ENCODE measurements at regions not wholly inside any gene's neighbourhood (a gene's known extent, or its start where the extent isn't known, plus 50 kb on each side); places are given as distances from the start of the nearest gene placed in this dataset.
"Not testable (repeated sequence)": the region's sequence is repeated elsewhere in the genome, so short reads cannot be mapped to it uniquely, and the experiment has no call there.

DNA sequence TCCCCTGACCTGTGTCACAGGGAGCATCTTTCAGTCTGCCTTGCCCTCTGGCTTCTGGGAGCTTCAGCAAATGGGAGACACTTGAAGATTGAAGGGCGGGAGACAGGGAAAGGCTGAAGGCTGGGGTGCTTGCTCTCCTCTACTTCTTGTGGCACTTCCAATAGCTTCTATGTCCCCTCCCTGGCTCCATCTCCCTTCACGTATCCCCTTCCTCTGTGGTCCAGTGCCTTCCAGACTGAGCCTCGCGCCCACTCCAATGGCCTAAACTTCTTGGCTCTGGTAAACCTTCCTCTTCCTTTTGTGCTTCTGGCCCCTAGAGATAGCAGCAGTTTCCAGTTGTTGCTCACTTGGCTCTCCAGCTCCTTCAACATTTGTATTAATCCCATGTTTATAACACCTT lies 69.8 kb upstream of the TOPAZ1 start:
- H3K9me3 ChIP-seq (ENCODE audit: low read length) = no peaks in the 10 kb centered on the region
- no peak for TF ChIP-seq EZH2 (IDR thresholded peaks at IDR 0.05; ENCODE audit: borderline replicate concordance, low read length)
- TF ChIP-seq, protein P1, sequence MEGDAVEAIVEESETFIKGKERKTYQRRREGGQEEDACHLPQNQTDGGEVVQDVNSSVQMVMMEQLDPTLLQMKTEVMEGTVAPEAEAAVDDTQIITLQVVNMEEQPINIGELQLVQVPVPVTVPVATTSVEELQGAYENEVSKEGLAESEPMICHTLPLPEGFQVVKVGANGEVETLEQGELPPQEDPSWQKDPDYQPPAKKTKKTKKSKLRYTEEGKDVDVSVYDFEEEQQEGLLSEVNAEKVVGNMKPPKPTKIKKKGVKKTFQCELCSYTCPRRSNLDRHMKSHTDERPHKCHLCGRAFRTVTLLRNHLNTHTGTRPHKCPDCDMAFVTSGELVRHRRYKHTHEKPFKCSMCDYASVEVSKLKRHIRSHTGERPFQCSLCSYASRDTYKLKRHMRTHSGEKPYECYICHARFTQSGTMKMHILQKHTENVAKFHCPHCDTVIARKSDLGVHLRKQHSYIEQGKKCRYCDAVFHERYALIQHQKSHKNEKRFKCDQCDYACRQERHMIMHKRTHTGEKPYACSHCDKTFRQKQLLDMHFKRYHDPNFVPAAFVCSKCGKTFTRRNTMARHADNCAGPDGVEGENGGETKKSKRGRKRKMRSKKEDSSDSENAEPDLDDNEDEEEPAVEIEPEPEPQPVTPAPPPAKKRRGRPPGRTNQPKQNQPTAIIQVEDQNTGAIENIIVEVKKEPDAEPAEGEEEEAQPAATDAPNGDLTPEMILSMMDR (IDR thresholded peaks at IDR 0.05; ENCODE audit: low read length) = no peak
- H3K4me1 ChIP-seq (ENCODE audit: insufficient read depth, low read length, severe bottlenecking) = no peaks in the 10 kb centered on the region

DNA sequence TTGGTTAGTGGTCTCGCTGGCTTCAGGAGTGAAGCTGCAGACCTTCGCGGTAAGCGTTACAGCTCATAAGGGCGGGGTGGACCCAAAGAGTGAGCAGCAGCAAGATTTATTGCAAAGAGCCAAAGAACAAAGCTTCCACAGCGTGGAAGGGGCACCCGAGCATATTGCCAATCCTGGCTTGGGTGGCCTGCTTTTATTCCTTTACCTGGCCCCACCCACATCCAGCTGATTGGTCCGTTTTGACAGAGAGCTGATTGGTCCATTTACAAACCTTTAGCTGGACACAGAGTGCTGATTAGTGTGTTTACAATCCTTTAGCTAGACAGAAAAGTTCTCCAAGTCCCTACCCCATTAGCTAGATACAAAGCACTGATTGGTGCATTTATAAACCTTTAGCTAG lies 69.0 kb upstream of the TOPAZ1 start:
- H3K9me3 ChIP-seq (ENCODE audit: low read length); H2AFZ ChIP-seq (ENCODE audit: low read length); H3K4me2 ChIP-seq (ENCODE audit: low read length); H3F3A ChIP-seq (ENCODE audit: insufficient read depth, low read length); H3K4me1 ChIP-seq (ENCODE audit: insufficient read depth, low read length, severe bottlenecking); H3K9me2 ChIP-seq (ENCODE audit: low read depth, low read length); H3K9ac ChIP-seq (ENCODE audit: low read length); H3K27ac ChIP-seq (ENCODE audit: low read depth, low read length, poor library complexity, severe bottlenecking); H3K4me3 ChIP-seq (ENCODE audit: low read depth, low read length, poor library complexity, severe bottlenecking); H3K36me3 ChIP-seq (ENCODE audit: insufficient read depth, low read length); H3K79me2 ChIP-seq (ENCODE audit: insufficient read depth, low read length); H4K20me1 ChIP-seq (ENCODE audit: insufficient read depth, low read length); H3K27me3 ChIP-seq (ENCODE audit: insufficient read depth, low read length): not testable (repeated sequence)

More for the DNA sequence above, 69.8 kb upstream of the TOPAZ1 start:
- Histone ChIP-seq H2AFZ (ENCODE audit: low read length) (no peak overlapping the region), H3K36me3 (ENCODE audit: insufficient read depth, low read length) (no peaks in the 10 kb centered on the region), H3K4me3 (ENCODE audit: low read depth, low read length, poor library complexity, severe bottlenecking) (no peak overlapping the region), H3K9me2 (ENCODE audit: low read depth, low read length) (no peaks in the 10 kb centered on the region), H3K27me3 (ENCODE audit: insufficient read depth, low read length) (0 out of 2 replicates have a peak, but pooled peaks cover 3% of the 10 kb centered on the region), H3F3A (ENCODE audit: insufficient read depth, low read length) (no peaks in the 10 kb centered on the region; the same call in 1 of the 2 replicates), H3K27ac (ENCODE audit: low read depth, low read length, poor library complexity, severe bottlenecking) (no peak overlapping the region), H3K4me2 (ENCODE audit: low read length) (no peak overlapping the region), H3K9ac (ENCODE audit: low read length) (no peak overlapping the region), H3K79me2 (ENCODE audit: insufficient read depth, low read length) (no peaks in the 10 kb centered on the region), H4K20me1 (ENCODE audit: insufficient read depth, low read length) (no peaks in the 10 kb centered on the region)

- no peaks in the 10 kb centered on the region for H3K4me1 ChIP-seq (ENCODE audit: insufficient read depth, low read length, severe bottlenecking)
- H3K9ac ChIP-seq (ENCODE audit: low read length) = no peak overlapping the region
- H3F3A ChIP-seq (ENCODE audit: insufficient read depth, low read length) = no peaks in the 10 kb centered on the region; the same call in 1 of the 2 replicates
- no peak overlapping the region for H2AFZ ChIP-seq (ENCODE audit: low read length)
- no peak overlapping the region for H3K4me2 ChIP-seq (ENCODE audit: low read length)
- no peaks in the 10 kb centered on the region for H3K9me2 ChIP-seq (ENCODE audit: low read depth, low read length)
- no peak for TF ChIP-seq EZH2 (IDR thresholded peaks at IDR 0.05; ENCODE audit: borderline replicate concordance, low read length)
- TF ChIP-seq, protein P1 (IDR thresholded peaks at IDR 0.05; ENCODE audit: low read length) = no peak
- no peaks in the 10 kb centered on the region for H4K20me1 ChIP-seq (ENCODE audit: insufficient read depth, low read length)
- no peaks in the 10 kb centered on the region for H3K9me3 ChIP-seq (ENCODE audit: low read length)
- 0 out of 2 replicates have a peak, but pooled peaks cover 3% of the 10 kb centered on the region for H3K27me3 ChIP-seq (ENCODE audit: insufficient read depth, low read length)
- no peaks in the 10 kb centered on the region for H3K79me2 ChIP-seq (ENCODE audit: insufficient read depth, low read length)
- H3K36me3 ChIP-seq (ENCODE audit: insufficient read depth, low read length) = no peaks in the 10 kb centered on the region
- H3K27ac ChIP-seq (ENCODE audit: low read depth, low read length, poor library complexity, severe bottlenecking) = no peak overlapping the region
- H3K4me3 ChIP-seq (ENCODE audit: low read depth, low read length, poor library complexity, severe bottlenecking) = no peak overlapping the region
These were observed 68.4 kb upstream of the TOPAZ1 start for GRCh38 chr3:44173263-44173662.

DNA sequence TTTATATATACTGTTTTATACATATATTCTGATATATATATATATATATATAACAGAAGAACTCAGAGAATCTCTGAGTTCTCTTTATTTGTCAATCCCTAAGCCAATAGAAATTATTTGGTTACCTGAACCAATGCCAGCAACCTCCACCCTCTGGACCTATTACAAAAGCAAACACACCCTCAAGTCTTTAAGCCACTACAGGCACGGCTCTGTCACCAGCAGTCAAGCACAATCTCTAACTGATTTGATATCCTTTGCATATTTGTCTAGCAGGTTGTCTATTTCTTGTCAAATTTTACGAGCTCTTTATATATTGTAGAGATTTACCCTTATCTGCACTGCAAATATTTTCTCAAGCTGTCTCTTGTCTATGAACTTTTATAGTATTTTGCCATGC lies 66.6 kb upstream of the TOPAZ1 start:
- H3K4me3 ChIP-seq (ENCODE audit: low read depth, low read length, poor library complexity, severe bottlenecking) = no peak overlapping the region
- H3F3A ChIP-seq (ENCODE audit: insufficient read depth, low read length) = no peaks in the 10 kb centered on the region; the same call in 1 of the 2 replicates
- no peaks in the 10 kb centered on the region for H3K9me3 ChIP-seq (ENCODE audit: low read length)
- H3K36me3 ChIP-seq (ENCODE audit: insufficient read depth, low read length) = no peaks in the 10 kb centered on the region
- H3K79me2 ChIP-seq (ENCODE audit: insufficient read depth, low read length) = no peaks in the 10 kb centered on the region
- H3K9ac ChIP-seq (ENCODE audit: low read length) = no peak overlapping the region
- H4K20me1 ChIP-seq (ENCODE audit: insufficient read depth, low read length) = no peaks in the 10 kb centered on the region
- H2AFZ ChIP-seq (ENCODE audit: low read length) = no peak overlapping the region
- no peak for TF ChIP-seq EZH2 (IDR thresholded peaks at IDR 0.05; ENCODE audit: borderline replicate concordance, low read length)
- TF ChIP-seq, protein P1 (IDR thresholded peaks at IDR 0.05; ENCODE audit: low read length) = no peak
- 0 out of 2 replicates have a peak, but pooled peaks cover 3% of the 10 kb centered on the region for H3K27me3 ChIP-seq (ENCODE audit: insufficient read depth, low read length)
- no peaks in the 10 kb centered on the region for H3K9me2 ChIP-seq (ENCODE audit: low read depth, low read length)
- H3K4me2 ChIP-seq (ENCODE audit: low read length) = no peak overlapping the region
- H3K4me1 ChIP-seq (ENCODE audit: insufficient read depth, low read length, severe bottlenecking) = no peaks in the 10 kb centered on the region
- no peak overlapping the region for H3K27ac ChIP-seq (ENCODE audit: low read depth, low read length, poor library complexity, severe bottlenecking)
